ENCODE measurements at regions not wholly inside any gene's neighbourhood (a gene's known extent, or its start where the extent isn't known, plus 50 kb on each side); places are given as distances from the start of the nearest gene placed in this dataset.
A peak's percentile ranks its signal among the peaks of the same experiment; 100 is the strongest.

DNA sequence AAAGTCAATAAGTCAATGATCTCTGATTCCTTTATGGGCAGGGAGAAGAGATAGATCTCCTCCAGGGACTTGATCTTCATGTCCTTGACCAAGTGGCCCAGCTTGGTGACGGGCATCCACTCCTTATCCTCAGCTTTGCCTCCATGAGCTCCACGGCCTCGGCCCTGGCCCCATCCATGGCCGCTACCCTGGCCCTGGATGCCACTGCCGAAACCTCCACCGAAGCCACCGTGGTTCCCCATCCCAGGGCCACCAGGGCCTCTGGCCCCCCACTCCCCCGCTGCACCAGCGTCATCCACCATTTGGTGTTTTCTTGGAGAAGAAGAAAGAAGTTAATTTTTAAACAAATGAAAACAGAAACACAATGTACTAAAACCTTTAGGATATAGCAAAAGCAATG lies 518.1 kb downstream of the GRXCR1 start:
- TF ChIP-seq, protein P1, sequence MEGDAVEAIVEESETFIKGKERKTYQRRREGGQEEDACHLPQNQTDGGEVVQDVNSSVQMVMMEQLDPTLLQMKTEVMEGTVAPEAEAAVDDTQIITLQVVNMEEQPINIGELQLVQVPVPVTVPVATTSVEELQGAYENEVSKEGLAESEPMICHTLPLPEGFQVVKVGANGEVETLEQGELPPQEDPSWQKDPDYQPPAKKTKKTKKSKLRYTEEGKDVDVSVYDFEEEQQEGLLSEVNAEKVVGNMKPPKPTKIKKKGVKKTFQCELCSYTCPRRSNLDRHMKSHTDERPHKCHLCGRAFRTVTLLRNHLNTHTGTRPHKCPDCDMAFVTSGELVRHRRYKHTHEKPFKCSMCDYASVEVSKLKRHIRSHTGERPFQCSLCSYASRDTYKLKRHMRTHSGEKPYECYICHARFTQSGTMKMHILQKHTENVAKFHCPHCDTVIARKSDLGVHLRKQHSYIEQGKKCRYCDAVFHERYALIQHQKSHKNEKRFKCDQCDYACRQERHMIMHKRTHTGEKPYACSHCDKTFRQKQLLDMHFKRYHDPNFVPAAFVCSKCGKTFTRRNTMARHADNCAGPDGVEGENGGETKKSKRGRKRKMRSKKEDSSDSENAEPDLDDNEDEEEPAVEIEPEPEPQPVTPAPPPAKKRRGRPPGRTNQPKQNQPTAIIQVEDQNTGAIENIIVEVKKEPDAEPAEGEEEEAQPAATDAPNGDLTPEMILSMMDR (conservative IDR thresholded peaks at IDR 0.05; ENCODE audit: low read depth, low read length): no peak
- no peak for DNase-seq (ENCODE audit: low read depth)
- H3K4me3 ChIP-seq (ENCODE audit: low read length): no peak overlapping the region

DNA sequence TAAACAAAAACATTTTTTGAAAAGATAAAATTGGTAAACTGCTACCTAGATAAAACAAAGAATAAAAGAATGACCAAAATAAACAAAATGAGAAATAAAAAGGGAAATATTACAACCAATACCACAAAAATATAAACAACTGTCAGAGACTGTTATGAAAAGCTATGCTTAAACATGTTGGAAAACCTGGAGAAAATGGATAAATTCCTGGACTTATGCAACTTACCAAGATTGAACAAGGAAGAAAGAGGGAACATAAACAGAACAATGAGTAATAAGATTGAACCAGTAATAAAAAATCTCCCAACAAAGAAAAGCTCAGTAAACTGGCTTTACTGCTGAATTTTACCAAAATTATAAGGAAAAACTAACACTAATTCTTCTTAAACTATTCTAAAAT lies 518.7 kb downstream of the GRXCR1 start:
- TF ChIP-seq, protein P1 (conservative IDR thresholded peaks at IDR 0.05; ENCODE audit: low read depth, low read length): no peak
- no peak overlapping the region for H3K4me3 ChIP-seq (ENCODE audit: low read length)
- DNase-seq (ENCODE audit: low read depth): no peak

DNA sequence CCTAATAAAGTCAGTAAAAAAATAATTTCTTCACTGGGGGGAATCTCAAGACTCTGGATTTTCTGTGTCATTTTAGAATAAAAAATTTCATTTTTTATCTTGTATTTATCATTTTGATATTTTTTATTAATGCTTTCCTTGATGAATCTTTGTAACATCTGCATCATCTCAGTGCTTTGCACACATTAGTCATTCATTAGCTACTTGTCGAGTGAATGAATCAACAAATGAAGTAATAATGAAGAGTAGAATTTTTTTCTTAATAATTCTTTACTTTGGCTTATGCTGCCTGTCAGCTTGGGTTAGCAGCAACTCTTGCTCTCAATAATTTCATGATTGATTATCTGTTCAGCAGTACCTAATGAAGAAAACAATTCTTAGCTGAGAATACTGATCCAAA lies 530.8 kb downstream of the GRXCR1 start:
- TF ChIP-seq, protein P1 (conservative IDR thresholded peaks at IDR 0.05; ENCODE audit: low read depth, low read length): no peak
- DNase-seq (ENCODE audit: low read depth): no peak
- H3K4me3 ChIP-seq (ENCODE audit: low read length): no peak overlapping the region

DNA sequence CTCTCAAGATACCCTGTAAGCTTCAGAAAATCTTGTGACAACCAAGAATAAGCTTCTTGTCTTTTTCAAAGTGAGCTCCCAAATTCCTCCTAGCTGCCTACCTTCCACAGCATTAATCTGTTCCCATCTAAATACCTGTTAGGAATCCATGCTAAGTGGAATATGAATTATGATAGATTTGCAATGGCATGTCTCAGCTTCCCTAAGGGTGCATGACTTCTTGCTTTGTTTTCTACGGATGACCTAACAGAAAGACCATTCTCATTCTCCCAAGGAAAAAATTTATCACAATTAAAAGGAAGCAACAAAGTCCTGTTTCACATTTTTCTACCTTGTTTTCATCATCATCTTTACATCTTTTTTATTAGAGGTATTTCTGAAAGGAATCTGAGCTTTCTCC lies 532.7 kb downstream of the GRXCR1 start:
- DNase-seq (ENCODE audit: low read depth): no peak
- TF ChIP-seq, protein P1 (conservative IDR thresholded peaks at IDR 0.05; ENCODE audit: low read depth, low read length): no peak

DNA sequence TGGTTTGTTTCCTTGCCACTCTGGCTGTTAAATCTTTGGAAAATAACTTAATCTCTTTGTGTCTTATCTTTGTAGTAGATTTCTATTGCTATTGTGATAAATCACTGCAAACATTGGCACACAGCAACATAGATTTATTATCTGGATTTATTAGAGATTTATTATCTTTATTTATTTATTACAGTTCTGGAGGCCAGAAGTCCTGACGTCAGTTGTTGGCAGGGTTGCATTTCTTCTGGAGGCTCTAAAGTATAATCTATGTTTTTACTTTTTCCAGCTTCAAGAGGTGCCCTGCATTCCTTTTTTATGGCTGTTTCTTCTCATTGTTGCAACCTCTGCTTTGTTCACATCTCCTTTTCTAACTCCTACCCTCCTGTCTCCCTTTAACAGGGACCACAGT lies 542.8 kb downstream of the GRXCR1 start:
- no peak overlapping the region for H3K4me3 ChIP-seq (ENCODE audit: low read length)
- DNase-seq (ENCODE audit: low read depth): no peak
- TF ChIP-seq, protein P1 (conservative IDR thresholded peaks at IDR 0.05; ENCODE audit: low read depth, low read length): no peak

More for the DNA sequence above, 532.7 kb downstream of the GRXCR1 start:
- H3K4me3 ChIP-seq (ENCODE audit: low read length): no peak overlapping the region

DNA sequence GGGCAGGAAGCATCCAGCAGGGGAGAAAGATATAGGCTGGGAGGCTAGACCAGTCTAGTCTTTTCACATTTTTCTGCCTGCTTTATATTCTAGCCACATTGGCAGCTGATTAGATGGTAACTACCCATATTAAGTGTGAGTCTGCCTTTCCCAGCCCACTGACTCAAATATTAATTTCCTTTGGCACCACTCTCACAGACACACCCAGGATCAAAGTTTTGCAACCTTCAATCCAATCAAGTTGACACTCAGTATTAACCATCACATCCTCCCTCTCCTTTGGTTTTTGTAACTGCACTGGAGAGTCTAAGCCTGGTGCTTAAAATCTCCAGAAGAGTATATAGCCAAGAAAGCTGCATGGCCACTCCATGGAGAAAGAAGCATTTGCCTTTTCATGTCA lies 560.4 kb downstream of the GRXCR1 start:
- TF ChIP-seq, protein P1 (conservative IDR thresholded peaks at IDR 0.05; ENCODE audit: low read depth, low read length): no peak

DNA sequence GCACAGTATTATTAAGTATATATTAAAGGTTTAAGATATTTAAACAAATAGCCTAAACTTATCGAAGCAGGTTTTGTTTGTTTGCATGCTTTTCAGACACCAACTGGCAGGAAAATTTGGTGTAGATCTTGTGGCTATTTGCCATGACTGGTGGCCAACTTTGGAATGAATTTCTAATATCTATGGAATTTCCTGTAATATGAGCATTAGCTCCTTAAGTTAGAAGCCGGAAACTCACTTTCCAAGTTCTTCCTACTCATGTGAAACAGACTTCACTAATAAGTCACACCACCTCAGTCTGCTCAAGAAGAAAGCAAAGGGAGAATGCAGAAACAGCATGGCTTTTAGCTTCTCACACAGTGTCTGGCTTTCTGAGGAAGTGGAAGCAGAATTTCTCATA lies 563.9 kb downstream of the GRXCR1 start:
- peak; percentile 86 for DNase-seq (ENCODE audit: low read depth)
- TF ChIP-seq, protein P1 (conservative IDR thresholded peaks at IDR 0.05; ENCODE audit: low read depth, low read length): no peak
- H3K4me3 ChIP-seq (ENCODE audit: low read length): no peak overlapping the region

More for the DNA sequence above, 560.4 kb downstream of the GRXCR1 start:
- H3K4me3 ChIP-seq (ENCODE audit: low read length): no peak overlapping the region
- DNase-seq (ENCODE audit: low read depth): no peak

All from retinal pigment epithelial cell (primary cell).